ENCODE measurements at regions not wholly inside any gene's neighbourhood (a gene's known extent, or its start where the extent isn't known, plus 50 kb on each side); places are given as distances from the start of the nearest gene placed in this dataset.

DNA sequence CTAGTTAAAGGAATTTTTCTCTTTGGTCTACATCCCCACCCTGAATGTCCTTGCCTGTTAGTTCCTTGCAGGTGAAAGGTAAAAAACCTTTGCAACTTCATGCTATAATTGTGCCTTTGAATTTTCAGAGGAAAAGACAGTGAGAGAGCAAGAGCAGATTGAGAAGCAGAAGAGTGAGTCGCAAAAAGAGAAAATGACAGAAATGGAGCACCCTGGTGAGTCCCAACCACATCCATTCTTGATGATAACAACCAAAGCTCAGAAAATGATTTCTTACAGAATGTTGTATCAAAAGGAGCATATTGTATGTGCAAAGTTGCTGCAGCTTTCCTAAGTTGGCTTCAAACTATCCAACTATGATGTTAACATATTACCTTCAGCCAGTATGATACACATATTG lies 165.2 kb upstream of the CENPW start:
- TF ChIP-seq, protein P1, sequence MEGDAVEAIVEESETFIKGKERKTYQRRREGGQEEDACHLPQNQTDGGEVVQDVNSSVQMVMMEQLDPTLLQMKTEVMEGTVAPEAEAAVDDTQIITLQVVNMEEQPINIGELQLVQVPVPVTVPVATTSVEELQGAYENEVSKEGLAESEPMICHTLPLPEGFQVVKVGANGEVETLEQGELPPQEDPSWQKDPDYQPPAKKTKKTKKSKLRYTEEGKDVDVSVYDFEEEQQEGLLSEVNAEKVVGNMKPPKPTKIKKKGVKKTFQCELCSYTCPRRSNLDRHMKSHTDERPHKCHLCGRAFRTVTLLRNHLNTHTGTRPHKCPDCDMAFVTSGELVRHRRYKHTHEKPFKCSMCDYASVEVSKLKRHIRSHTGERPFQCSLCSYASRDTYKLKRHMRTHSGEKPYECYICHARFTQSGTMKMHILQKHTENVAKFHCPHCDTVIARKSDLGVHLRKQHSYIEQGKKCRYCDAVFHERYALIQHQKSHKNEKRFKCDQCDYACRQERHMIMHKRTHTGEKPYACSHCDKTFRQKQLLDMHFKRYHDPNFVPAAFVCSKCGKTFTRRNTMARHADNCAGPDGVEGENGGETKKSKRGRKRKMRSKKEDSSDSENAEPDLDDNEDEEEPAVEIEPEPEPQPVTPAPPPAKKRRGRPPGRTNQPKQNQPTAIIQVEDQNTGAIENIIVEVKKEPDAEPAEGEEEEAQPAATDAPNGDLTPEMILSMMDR (IDR thresholded peaks at IDR 0.05): no peak
- TF ChIP-seq POLR2A (IDR thresholded peaks at IDR 0.05; ENCODE audit: low read depth) (no peak), POLR2AphosphoS5 (IDR thresholded peaks at IDR 0.05) (no peak), EP300 (IDR thresholded peaks at IDR 0.05) (no peak)

All from esophagus muscularis mucosa (tissue), 4 donors.